ENCODE measurements at regions not wholly inside any gene's neighbourhood (a gene's known extent, or its start where the extent isn't known, plus 50 kb on each side); places are given as distances from the start of the nearest gene placed in this dataset.

GRCh38 chr1:39085174-39085573 lies 59.0 kb downstream of the NDUFS5 start:
- no peak for DNase-seq

GRCh38 chr1:39086386-39086785 lies 60.2 kb downstream of the NDUFS5 start:
- DNase-seq: no peak

GRCh38 chr1:39086865-39087409 lies 60.8 kb downstream of the NDUFS5 start:
- DNase-seq: no peak

- no peak for DNase-seq
Measured at GRCh38 chr1:39087435-39087834, 61.3 kb downstream of the NDUFS5 start.

- no peak for DNase-seq
Measured at GRCh38 chr1:39088658-39089057, 62.5 kb downstream of the NDUFS5 start.

GRCh38 chr1:39089931-39090521 lies 63.9 kb downstream of the NDUFS5 start:
- DNase-seq: no peak

GRCh38 chr1:39090757-39091380 lies 64.7 kb downstream of the NDUFS5 start:
- DNase-seq: no peak

GRCh38 chr1:39091845-39092645 lies 65.9 kb downstream of the NDUFS5 start:
- peak; percentile 16 to 35 for DNase-seq

- DNase-seq: no peak
Measured at GRCh38 chr1:39094685-39095084, 68.5 kb downstream of the NDUFS5 start.

- DNase-seq: peak; percentile 33 to 34
Measured at GRCh38 chr1:39098546-39099250, 72.5 kb downstream of the NDUFS5 start.

GRCh38 chr1:39102537-39103327 lies 76.6 kb downstream of the NDUFS5 start:
- DNase-seq: peak; percentile 27 to 29

GRCh38 chr1:39103328-39104157 lies 77.4 kb downstream of the NDUFS5 start:
- DNase-seq: no peak

- DNase-seq: no peak
Measured at GRCh38 chr1:39104158-39105060, 78.3 kb downstream of the NDUFS5 start.

GRCh38 chr1:39105061-39105840 lies 79.1 kb downstream of the NDUFS5 start:
- DNase-seq: no peak

GRCh38 chr1:39105841-39106765 lies 80.0 kb downstream of the NDUFS5 start:
- peak in 1 of 2 experiments; percentile 14 for DNase-seq

- DNase-seq: no peak
Measured at GRCh38 chr1:39106801-39107327, 80.7 kb downstream of the NDUFS5 start.

- no peak for DNase-seq
Measured at GRCh38 chr1:39107341-39108290, 81.5 kb downstream of the NDUFS5 start.
